GM12891 (cell line): ENCODE measurements at regions not wholly inside any gene's neighbourhood (a gene's known extent, or its start where the extent isn't known, plus 50 kb on each side); places are given as distances from the start of the nearest gene placed in this dataset.

Experiments
- PAX5 ChIP-seq: IDR thresholded peaks from 2 replicates; pipeline ENCODE4 v1.6.1; 2011; ENCODE audit warnings: low read length, moderate library complexity, mild to moderate bottlenecking; ENCODE audit not compliant: insufficient read depth, severe bottlenecking
- POLR2A ChIP-seq: IDR thresholded peaks from 2 replicates; pipeline ENCODE4 v1.6.1; 2011; ENCODE audit warnings: low read depth, low read length, control low read depth
- POLR2AphosphoS5 ChIP-seq: IDR thresholded peaks from 2 replicates; pipeline ENCODE4 v1.6.1; 2011; ENCODE audit warnings: low read depth, low read length, control low read depth
- SPI1 ChIP-seq: IDR thresholded peaks from 2 replicates; pipeline ENCODE4 v1.6.1; 2011; ENCODE audit warnings: low read depth, low read length, control low read depth
- TAF1 ChIP-seq: IDR thresholded peaks from 2 replicates; pipeline ENCODE4 v1.6.1; 2011; ENCODE audit warnings: low read depth, low read length, control low read depth

- TF ChIP-seq SPI1 (no peak), POLR2AphosphoS5 (no peak), POLR2A (no peak), PAX5 (no peak), TAF1 (no peak)
Measured at GRCh38 chr5:164893071-164893470, 1387.7 kb downstream of the MAT2B start.
